GM23338 (cell line): ENCODE measurements at regions not wholly inside any gene's neighbourhood (a gene's known extent, or its start where the extent isn't known, plus 50 kb on each side); places are given as distances from the start of the nearest gene placed in this dataset.
A peak's percentile ranks its signal among the peaks of the same experiment; 100 is the strongest.

Source experiments
- ATAC-seq: fragments of 200-7000 bp; cut with Tn5 transposase; 3 replicates; pipeline ENCODE4 v1.9.1; 2020
- DNase-seq: peaks from one replicate; pipeline ENCODE4 v3.0.0-alpha.2; 2015; ENCODE audit warnings: low spot score
- H2AFZ ChIP-seq: fragments of 200-600 bp; sonication (generic); 2 replicates; pipeline ENCODE4 v1.8.0; 2016; ENCODE audit warnings: antibody characterized with exemption, mild to moderate bottlenecking, moderate library complexity
- H3F3A ChIP-seq: fragments of 200-600 bp; sonication (generic); replicated peaks from 2 replicates; pipeline ENCODE4 v1.8.0; 2017; ENCODE audit warnings: antibody characterized with exemption, mixed run types, low read depth
- H3K27ac ChIP-seq: fragments of 200-600 bp; sonication (generic); 2 replicates; pipeline ENCODE4 v1.6.1; 2016; ENCODE audit warnings: low read depth
- H3K27me3 ChIP-seq: fragments of 200-600 bp; sonication (generic); 2 replicates; pipeline ENCODE4 v1.8.0; 2016; ENCODE audit warnings: mild to moderate bottlenecking, mixed run types, moderate library complexity; ENCODE audit not compliant: insufficient read depth
- H3K36me3 ChIP-seq: fragments of 200-600 bp; sonication (generic); 2 replicates; pipeline ENCODE4 v1.8.0; 2016; ENCODE audit warnings: mild to moderate bottlenecking; ENCODE audit not compliant: insufficient read depth
- H3K4me1 ChIP-seq: fragments of 200-600 bp; sonication (generic); 2 replicates; pipeline ENCODE4 v1.8.0; 2016; ENCODE audit warnings: mild to moderate bottlenecking, moderate library complexity; ENCODE audit not compliant: insufficient read depth
- H3K4me2 ChIP-seq: fragments of 200-600 bp; sonication (generic); 2 replicates; pipeline ENCODE4 v1.7.1; 2017; ENCODE audit warnings: mixed run types
- H3K4me3 ChIP-seq: fragments of 200-600 bp; sonication (generic); 2 replicates; pipeline ENCODE4 v1.6.1; 2016; ENCODE audit warnings: mixed run types
- H3K79me2 ChIP-seq: fragments of 200-600 bp; sonication (generic); replicated peaks from 2 replicates; pipeline ENCODE4 v1.8.0; 2017; ENCODE audit warnings: mild to moderate bottlenecking; ENCODE audit not compliant: insufficient read depth
- H3K9me2 ChIP-seq: fragments of 200-600 bp; sonication (generic); 2 replicates; pipeline ENCODE4 v1.8.0; 2017; ENCODE audit not compliant: insufficient read depth
- H4K20me1 ChIP-seq: fragments of 200-600 bp; sonication (generic); replicated peaks from 2 replicates; pipeline ENCODE4 v1.8.0; 2017; ENCODE audit warnings: mild to moderate bottlenecking; ENCODE audit not compliant: insufficient read depth
- H3K27ac Mint-ChIP-seq: 2 replicates; pipeline ENCODE4 v1.8.0; 2020; ENCODE audit warnings: inconsistent platforms, mild to moderate bottlenecking, moderate library complexity, mixed read lengths
- H3K27me3 Mint-ChIP-seq: 3 replicates; pipeline ENCODE4 v1.8.0; 2022; ENCODE audit warnings: low read depth, mild to moderate bottlenecking, moderate library complexity, mixed read lengths, inconsistent platforms; ENCODE audit not compliant: insufficient read depth, poor library complexity
- H3K36me3 Mint-ChIP-seq: 3 replicates; pipeline ENCODE4 v1.8.0; 2021; ENCODE audit warnings: low read depth, mild to moderate bottlenecking, inconsistent platforms, moderate library complexity, mixed read lengths
- H3K4me1 Mint-ChIP-seq: 3 replicates; pipeline ENCODE4 v1.8.0; 2020; ENCODE audit warnings: mild to moderate bottlenecking, inconsistent platforms, mixed read lengths
- H3K4me3 Mint-ChIP-seq: 3 replicates; pipeline ENCODE4 v1.8.0; 2021; ENCODE audit warnings: moderate library complexity, mild to moderate bottlenecking, inconsistent platforms, mixed read lengths
- H3K9me3 Mint-ChIP-seq: 3 replicates; pipeline ENCODE4 v1.8.0; 2020; ENCODE audit warnings: moderate library complexity, mild to moderate bottlenecking, inconsistent platforms, mixed read lengths
- CREB1 ChIP-seq: fragments of 250-450 bp; sonication (Bioruptor Pico); IDR thresholded peaks from 2 replicates; pipeline ENCODE4 v1.5.0; 2020; ENCODE audit warnings: low read depth, mild to moderate bottlenecking, moderate library complexity
- ETS1 ChIP-seq: IDR thresholded peaks from 2 replicates; pipeline ENCODE4 v1.6.1; 2016; ENCODE audit warnings: antibody characterized with exemption
- EZH2 ChIP-seq: fragments of 200-600 bp; sonication (generic); IDR thresholded peaks from one replicate; pipeline ENCODE4 v1.8.0; 2017; ENCODE audit warnings: antibody characterized with exemption, mild to moderate bottlenecking, low read depth; ENCODE audit not compliant: unreplicated experiment
- EZH2phosphoT487 ChIP-seq: fragments of 200-600 bp; sonication (generic); IDR thresholded peaks from one replicate; pipeline ENCODE4 v1.8.1; 2018; ENCODE audit warnings: antibody characterized with exemption; ENCODE audit not compliant: unreplicated experiment
- JUNB ChIP-seq: IDR thresholded peaks from one replicate; pipeline ENCODE4 v1.6.1; 2016; ENCODE audit warnings: antibody characterized with exemption; ENCODE audit not compliant: unreplicated experiment
- NANOG ChIP-seq: IDR thresholded peaks from 2 replicates; pipeline ENCODE4 v1.6.1; 2016; ENCODE audit warnings: antibody characterized with exemption, borderline replicate concordance
- POLR2AphosphoS5 ChIP-seq: IDR thresholded peaks from 2 replicates; pipeline ENCODE4 v1.6.1; 2016; ENCODE audit warnings: antibody characterized with exemption, low read depth
- STAT1 ChIP-seq: IDR thresholded peaks from one replicate; pipeline ENCODE4 v1.6.1; 2016; ENCODE audit warnings: antibody characterized with exemption; ENCODE audit not compliant: unreplicated experiment
- ZNF114 ChIP-seq: fragments of 250-450 bp; sonication (Bioruptor Pico); IDR thresholded peaks from 2 replicates; pipeline ENCODE4 v1.5.0; 2020; ENCODE audit warnings: mild to moderate bottlenecking, moderate library complexity
- ZNF331 ChIP-seq: fragments of 250-450 bp; sonication (Bioruptor Pico); IDR thresholded peaks from 2 replicates; pipeline ENCODE4 v1.5.0; 2020; ENCODE audit warnings: low read depth, mild to moderate bottlenecking, moderate library complexity
- TF ChIP-seq, protein P1 (sequence below): fragments of 250-450 bp; sonication (Bioruptor Pico); IDR thresholded peaks from 2 replicates; pipeline ENCODE4 v1.5.0; 2020; ENCODE audit warnings: mild to moderate bottlenecking, moderate library complexity
- TF ChIP-seq, protein P2 (sequence below): IDR thresholded peaks from one replicate; pipeline ENCODE4 v1.6.1; 2018; ENCODE audit warnings: antibody characterized with exemption; ENCODE audit not compliant: unreplicated experiment
- TF ChIP-seq, protein P3 (sequence below), 2 experiments: fragments of 200-600 bp in 1 of 2; sonication (generic) in 1 of 2; conservative IDR thresholded peaks; 2 replicates each; pipeline versions ENCODE4 v1.5.1 to v1.6.1; 2016 to 2017; ENCODE audit warnings: antibody characterized with exemption in 2 of 2, low read depth in 2 of 2, mild to moderate bottlenecking in 2 of 2, moderate library complexity in 1 of 2

DNA sequence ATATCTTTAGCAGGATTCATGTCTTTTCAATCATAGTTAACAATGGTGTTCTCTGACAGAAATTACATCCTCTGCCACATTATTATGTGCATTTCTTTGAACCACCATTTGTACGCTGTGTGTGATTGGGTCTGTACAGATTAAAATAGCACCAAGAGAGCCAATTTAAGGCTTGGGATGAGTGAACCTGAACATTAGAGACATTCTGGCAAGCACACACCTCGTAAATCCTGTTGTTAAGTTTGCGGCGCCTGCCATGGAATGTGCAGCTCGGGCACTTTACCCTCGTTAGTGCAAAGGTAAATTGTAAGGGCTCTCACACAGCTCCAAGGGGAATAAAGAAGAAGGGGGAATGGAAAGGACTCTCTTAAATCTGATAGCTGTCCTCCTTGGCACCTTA is 482.4 kb upstream of the DPPA4 start:
- no peak for TF ChIP-seq ETS1
- no peak for TF ChIP-seq ZNF114 (CRISPR knock-in tag)
- TF ChIP-seq ZNF331 (CRISPR knock-in tag): no peak
- no peak for TF ChIP-seq STAT1
- TF ChIP-seq POLR2AphosphoS5: no peak
- TF ChIP-seq JUNB: no peak
- TF ChIP-seq CREB1: no peak
- TF ChIP-seq NANOG: no peak
- TF ChIP-seq, protein P1, sequence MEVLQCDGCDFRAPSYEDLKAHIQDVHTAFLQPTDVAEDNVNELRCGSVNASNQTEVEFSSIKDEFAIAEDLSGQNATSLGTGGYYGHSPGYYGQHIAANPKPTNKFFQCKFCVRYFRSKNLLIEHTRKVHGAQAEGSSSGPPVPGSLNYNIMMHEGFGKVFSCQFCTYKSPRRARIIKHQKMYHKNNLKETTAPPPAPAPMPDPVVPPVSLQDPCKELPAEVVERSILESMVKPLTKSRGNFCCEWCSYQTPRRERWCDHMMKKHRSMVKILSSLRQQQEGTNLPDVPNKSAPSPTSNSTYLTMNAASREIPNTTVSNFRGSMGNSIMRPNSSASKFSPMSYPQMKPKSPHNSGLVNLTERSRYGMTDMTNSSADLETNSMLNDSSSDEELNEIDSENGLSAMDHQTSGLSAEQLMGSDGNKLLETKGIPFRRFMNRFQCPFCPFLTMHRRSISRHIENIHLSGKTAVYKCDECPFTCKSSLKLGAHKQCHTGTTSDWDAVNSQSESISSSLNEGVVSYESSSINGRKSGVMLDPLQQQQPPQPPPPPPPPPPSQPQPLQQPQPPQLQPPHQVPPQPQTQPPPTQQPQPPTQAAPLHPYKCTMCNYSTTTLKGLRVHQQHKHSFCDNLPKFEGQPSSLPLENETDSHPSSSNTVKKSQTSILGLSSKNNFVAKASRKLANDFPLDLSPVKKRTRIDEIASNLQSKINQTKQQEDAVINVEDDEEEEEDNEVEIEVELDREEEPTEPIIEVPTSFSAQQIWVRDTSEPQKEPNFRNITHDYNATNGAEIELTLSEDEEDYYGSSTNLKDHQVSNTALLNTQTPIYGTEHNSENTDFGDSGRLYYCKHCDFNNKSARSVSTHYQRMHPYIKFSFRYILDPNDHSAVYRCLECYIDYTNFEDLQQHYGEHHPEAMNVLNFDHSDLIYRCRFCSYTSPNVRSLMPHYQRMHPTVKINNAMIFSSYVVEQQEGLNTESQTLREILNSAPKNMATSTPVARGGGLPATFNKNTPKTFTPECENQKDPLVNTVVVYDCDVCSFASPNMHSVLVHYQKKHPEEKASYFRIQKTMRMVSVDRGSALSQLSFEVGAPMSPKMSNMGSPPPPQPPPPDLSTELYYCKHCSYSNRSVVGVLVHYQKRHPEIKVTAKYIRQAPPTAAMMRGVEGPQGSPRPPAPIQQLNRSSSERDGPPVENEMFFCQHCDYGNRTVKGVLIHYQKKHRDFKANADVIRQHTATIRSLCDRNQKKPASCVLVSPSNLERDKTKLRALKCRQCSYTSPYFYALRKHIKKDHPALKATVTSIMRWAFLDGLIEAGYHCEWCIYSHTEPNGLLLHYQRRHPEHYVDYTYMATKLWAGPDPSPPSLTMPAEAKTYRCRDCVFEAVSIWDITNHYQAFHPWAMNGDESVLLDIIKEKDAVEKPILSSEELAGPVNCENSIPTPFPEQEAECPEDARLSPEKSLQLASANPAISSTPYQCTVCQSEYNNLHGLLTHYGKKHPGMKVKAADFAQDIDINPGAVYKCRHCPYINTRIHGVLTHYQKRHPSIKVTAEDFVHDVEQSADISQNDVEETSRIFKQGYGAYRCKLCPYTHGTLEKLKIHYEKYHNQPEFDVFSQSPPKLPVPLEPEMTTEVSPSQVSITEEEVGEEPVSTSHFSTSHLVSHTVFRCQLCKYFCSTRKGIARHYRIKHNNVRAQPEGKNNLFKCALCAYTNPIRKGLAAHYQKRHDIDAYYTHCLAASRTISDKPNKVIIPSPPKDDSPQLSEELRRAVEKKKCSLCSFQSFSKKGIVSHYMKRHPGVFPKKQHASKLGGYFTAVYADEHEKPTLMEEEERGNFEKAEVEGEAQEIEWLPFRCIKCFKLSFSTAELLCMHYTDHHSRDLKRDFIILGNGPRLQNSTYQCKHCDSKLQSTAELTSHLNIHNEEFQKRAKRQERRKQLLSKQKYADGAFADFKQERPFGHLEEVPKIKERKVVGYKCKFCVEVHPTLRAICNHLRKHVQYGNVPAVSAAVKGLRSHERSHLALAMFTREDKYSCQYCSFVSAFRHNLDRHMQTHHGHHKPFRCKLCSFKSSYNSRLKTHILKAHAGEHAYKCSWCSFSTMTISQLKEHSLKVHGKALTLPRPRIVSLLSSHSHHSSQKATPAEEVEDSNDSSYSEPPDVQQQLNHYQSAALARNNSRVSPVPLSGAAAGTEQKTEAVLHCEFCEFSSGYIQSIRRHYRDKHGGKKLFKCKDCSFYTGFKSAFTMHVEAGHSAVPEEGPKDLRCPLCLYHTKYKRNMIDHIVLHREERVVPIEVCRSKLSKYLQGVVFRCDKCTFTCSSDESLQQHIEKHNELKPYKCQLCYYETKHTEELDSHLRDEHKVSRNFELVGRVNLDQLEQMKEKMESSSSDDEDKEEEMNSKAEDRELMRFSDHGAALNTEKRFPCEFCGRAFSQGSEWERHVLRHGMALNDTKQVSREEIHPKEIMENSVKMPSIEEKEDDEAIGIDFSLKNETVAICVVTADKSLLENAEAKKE: no peak
- TF ChIP-seq, protein P2, sequence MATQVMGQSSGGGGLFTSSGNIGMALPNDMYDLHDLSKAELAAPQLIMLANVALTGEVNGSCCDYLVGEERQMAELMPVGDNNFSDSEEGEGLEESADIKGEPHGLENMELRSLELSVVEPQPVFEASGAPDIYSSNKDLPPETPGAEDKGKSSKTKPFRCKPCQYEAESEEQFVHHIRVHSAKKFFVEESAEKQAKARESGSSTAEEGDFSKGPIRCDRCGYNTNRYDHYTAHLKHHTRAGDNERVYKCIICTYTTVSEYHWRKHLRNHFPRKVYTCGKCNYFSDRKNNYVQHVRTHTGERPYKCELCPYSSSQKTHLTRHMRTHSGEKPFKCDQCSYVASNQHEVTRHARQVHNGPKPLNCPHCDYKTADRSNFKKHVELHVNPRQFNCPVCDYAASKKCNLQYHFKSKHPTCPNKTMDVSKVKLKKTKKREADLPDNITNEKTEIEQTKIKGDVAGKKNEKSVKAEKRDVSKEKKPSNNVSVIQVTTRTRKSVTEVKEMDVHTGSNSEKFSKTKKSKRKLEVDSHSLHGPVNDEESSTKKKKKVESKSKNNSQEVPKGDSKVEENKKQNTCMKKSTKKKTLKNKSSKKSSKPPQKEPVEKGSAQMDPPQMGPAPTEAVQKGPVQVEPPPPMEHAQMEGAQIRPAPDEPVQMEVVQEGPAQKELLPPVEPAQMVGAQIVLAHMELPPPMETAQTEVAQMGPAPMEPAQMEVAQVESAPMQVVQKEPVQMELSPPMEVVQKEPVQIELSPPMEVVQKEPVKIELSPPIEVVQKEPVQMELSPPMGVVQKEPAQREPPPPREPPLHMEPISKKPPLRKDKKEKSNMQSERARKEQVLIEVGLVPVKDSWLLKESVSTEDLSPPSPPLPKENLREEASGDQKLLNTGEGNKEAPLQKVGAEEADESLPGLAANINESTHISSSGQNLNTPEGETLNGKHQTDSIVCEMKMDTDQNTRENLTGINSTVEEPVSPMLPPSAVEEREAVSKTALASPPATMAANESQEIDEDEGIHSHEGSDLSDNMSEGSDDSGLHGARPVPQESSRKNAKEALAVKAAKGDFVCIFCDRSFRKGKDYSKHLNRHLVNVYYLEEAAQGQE: no peak
- no peak for TF ChIP-seq EZH2
- no peak for TF ChIP-seq EZH2phosphoT487
- TF ChIP-seq, protein P3, sequence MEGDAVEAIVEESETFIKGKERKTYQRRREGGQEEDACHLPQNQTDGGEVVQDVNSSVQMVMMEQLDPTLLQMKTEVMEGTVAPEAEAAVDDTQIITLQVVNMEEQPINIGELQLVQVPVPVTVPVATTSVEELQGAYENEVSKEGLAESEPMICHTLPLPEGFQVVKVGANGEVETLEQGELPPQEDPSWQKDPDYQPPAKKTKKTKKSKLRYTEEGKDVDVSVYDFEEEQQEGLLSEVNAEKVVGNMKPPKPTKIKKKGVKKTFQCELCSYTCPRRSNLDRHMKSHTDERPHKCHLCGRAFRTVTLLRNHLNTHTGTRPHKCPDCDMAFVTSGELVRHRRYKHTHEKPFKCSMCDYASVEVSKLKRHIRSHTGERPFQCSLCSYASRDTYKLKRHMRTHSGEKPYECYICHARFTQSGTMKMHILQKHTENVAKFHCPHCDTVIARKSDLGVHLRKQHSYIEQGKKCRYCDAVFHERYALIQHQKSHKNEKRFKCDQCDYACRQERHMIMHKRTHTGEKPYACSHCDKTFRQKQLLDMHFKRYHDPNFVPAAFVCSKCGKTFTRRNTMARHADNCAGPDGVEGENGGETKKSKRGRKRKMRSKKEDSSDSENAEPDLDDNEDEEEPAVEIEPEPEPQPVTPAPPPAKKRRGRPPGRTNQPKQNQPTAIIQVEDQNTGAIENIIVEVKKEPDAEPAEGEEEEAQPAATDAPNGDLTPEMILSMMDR (conservative IDR thresholded peaks at IDR 0.05; ENCODE audit: low read depth in 2 of 2): no peak

More for the DNA sequence above, 482.4 kb upstream of the DPPA4 start:
- no peaks in the 10 kb centered on the region for H4K20me1 ChIP-seq
- H3K79me2 ChIP-seq: no peaks in the 10 kb centered on the region
- Mint-ChIP-seq H3K4me1 (peaks cover 13% of the 10 kb centered on the region; the same call in 2 of the 3 replicates), H3K9me3 (no peaks in the 10 kb centered on the region; the same call in 2 of the 3 replicates), H3K36me3 (peaks cover 2% of the 10 kb centered on the region; the same call in 2 of the 3 replicates), H3K4me3 (no peak overlapping the region), H3K27me3 (no peaks in the 10 kb centered on the region), H3K27ac (no peak overlapping the region)
- no peaks in the 10 kb centered on the region for H3F3A ChIP-seq
- DNase-seq: peak; percentile 6
- peak overlapping the region; percentile 11; the same call in 1 of the 2 replicates for H2AFZ ChIP-seq
- H3K9me2 ChIP-seq: 0 out of 2 replicates have a peak, but pooled peaks cover 3% of the 10 kb centered on the region
- no peak overlapping the region for H3K4me2 ChIP-seq
- no peaks in the 10 kb centered on the region for H3K27me3 ChIP-seq
- H3K36me3 ChIP-seq: no peaks in the 10 kb centered on the region
- no peak overlapping the region for H3K27ac ChIP-seq
- peaks cover 9% of the 10 kb centered on the region for H3K4me1 ChIP-seq
- ATAC-seq: peak; percentile 33; the same call in 2 of the 3 replicates
- H3K4me3 ChIP-seq: no peak overlapping the region
